GM23248 (cell line): ENCODE measurements at regions not wholly inside any gene's neighbourhood (a gene's known extent, or its start where the extent isn't known, plus 50 kb on each side); places are given as distances from the start of the nearest gene placed in this dataset.

Source experiments
- EZH2 ChIP-seq: fragments of 200-600 bp; sonication (generic); IDR thresholded peaks from 2 replicates; pipeline ENCODE4 v1.6.1; 2018; ENCODE audit warnings: antibody characterized with exemption, mild to moderate bottlenecking; ENCODE audit not compliant: insufficient read depth, poor library complexity, severe bottlenecking
- EZH2phosphoT487 ChIP-seq: fragments of 200-600 bp; sonication (generic); IDR thresholded peaks from 2 replicates; pipeline ENCODE4 v1.6.1; 2018; ENCODE audit warnings: antibody characterized with exemption, moderate library complexity, mild to moderate bottlenecking, low read depth; ENCODE audit not compliant: insufficient read depth

- TF ChIP-seq EZH2phosphoT487 (no peak), EZH2 (no peak)
Measured at GRCh38 chr13:73168226-73168952, 109.6 kb downstream of the KLF5 start.
